C4-2B (cell line): ENCODE measurements at regions not wholly inside any gene's neighbourhood (a gene's known extent, or its start where the extent isn't known, plus 50 kb on each side); places are given as distances from the start of the nearest gene placed in this dataset.

Source experiments
- ZFX ChIP-seq: fragments of 450-650 bp; IDR thresholded peaks from 2 replicates; pipeline ENCODE4 v1.6.1; 2017
- TF ChIP-seq, protein P1 (sequence below): fragments of 450-650 bp; conservative IDR thresholded peaks from 2 replicates; pipeline ENCODE4 v1.5.1; 2017; ENCODE audit warnings: mild to moderate bottlenecking

- TF ChIP-seq, protein P1, sequence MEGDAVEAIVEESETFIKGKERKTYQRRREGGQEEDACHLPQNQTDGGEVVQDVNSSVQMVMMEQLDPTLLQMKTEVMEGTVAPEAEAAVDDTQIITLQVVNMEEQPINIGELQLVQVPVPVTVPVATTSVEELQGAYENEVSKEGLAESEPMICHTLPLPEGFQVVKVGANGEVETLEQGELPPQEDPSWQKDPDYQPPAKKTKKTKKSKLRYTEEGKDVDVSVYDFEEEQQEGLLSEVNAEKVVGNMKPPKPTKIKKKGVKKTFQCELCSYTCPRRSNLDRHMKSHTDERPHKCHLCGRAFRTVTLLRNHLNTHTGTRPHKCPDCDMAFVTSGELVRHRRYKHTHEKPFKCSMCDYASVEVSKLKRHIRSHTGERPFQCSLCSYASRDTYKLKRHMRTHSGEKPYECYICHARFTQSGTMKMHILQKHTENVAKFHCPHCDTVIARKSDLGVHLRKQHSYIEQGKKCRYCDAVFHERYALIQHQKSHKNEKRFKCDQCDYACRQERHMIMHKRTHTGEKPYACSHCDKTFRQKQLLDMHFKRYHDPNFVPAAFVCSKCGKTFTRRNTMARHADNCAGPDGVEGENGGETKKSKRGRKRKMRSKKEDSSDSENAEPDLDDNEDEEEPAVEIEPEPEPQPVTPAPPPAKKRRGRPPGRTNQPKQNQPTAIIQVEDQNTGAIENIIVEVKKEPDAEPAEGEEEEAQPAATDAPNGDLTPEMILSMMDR = no peak
- TF ChIP-seq ZFX = no peak
Measured at GRCh38 chr13:32960626-32961025, 55.6 kb upstream of the KL start.
